ENCODE measurements at regions not wholly inside any gene's neighbourhood (a gene's known extent, or its start where the extent isn't known, plus 50 kb on each side); places are given as distances from the start of the nearest gene placed in this dataset.
"Not testable (repeated sequence)": the region's sequence is repeated elsewhere in the genome, so short reads cannot be mapped to it uniquely, and the experiment has no call there.

DNA sequence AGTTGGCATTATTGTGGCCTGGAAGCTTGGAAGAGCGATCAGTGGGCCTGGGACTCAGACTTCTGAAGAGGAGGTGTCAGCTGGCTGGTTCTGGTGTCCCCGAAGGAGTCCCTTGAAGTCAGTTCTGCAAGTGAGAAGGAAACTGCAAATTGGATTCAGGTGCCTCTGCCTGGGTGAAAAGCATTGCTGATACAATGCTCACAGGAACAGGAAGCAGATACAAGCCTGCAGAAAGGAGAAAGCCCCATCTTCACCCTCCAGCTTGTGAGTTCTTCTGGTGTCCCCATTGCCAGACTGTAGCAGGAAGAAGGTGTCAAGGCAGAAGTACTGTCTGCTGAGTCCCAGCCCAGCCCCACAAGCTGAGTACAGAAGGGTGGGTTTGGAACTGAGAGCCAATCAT is 271.3 kb downstream of the PLOD2 start:
- Mint-ChIP-seq H3K9me3 (peaks cover 0 to 10% (median 3%) of the 10 kb centered on the region in 9 donors), H3K4me3 (no peak overlapping the region), H3K27me3 (no peaks in the 10 kb centered on the region), H3K36me3 (no peaks in the 10 kb centered on the region), H3K4me1 (no peaks in the 10 kb centered on the region), H3K27ac (no peak overlapping the region)
- POLR2A ChIA-PET: no interaction called here
- ATAC-seq (no peak), DNase-seq (no peak)

DNA sequence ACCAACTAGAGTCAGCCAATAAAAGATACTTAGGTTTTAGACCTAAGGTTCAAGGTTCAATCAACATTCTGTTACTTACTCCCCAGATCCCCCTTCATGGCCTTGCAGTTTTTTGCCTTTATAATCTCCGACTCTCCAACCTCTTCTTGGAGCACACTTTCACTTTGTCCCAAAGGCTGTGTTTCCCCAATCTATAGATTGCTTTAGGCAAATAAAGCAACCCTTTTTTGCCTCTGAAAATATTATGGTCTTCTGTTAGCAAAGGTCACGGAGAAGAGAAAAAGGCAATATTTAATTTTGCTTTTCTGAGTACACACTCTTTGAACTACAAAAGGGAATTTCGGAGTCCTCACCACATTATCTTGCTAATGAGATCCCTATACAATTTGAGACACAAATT is 268.1 kb downstream of the PLOD2 start:
- Mint-ChIP-seq H3K9me3 (peaks cover 0 to 10% (median 2%) of the 10 kb centered on the region in 9 donors), H3K4me3 (no peak overlapping the region), H3K27ac (no peak overlapping the region), H3K4me1 (no peaks in the 10 kb centered on the region), H3K27me3 (no peaks in the 10 kb centered on the region), H3K36me3 (no peaks in the 10 kb centered on the region)
- ATAC-seq (no peak), DNase-seq (no peak)
- POLR2A ChIA-PET: no interaction called here

DNA sequence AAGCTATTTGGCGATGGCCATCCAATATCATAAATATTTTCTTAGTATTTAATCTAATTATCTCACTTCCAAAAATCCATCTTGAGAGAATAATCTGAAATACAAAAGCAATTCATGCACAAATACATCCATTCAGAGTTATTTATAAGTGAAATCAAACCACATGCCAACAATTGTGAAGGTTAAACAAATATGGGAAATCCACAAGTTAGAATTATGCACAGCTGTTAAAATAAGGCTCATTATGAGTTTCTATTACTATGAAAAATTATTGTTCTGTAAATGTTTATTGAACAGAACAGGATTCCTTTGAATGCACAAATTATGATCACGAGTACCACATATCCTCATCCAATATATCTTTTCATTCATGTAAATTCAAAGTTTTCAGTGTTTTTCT is 267.7 kb downstream of the PLOD2 start:
- Mint-ChIP-seq H3K4me3 (no peak overlapping the region), H3K27me3 (no peaks in the 10 kb centered on the region), H3K36me3 (no peaks in the 10 kb centered on the region), H3K27ac (no peak overlapping the region), H3K9me3 (peaks cover 0 to 10% (median 2%) of the 10 kb centered on the region in 9 donors), H3K4me1 (no peaks in the 10 kb centered on the region)
- POLR2A ChIA-PET: no interaction called here
- no peak for DNase-seq
- no peak for ATAC-seq

DNA sequence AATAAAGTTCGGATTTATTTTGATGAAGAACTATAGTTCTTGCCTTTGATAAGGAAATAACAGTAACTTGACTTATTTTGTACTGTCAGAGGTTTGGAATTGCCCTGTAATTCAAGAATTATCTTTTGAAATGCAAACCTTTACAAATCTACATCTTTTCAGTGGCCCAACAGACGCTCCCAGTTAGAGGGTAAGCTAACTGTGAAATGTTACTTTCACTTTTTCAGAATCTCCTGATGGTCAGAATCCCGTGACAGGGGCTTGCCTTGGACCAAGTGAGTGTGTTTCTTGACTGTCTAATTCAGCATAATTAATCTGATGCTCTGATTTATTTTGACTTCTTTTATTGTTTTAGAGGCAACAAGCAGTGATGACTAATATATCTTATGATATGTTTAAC is 262.5 kb downstream of the PLOD2 start:
- Mint-ChIP-seq H3K4me3 (no peak overlapping the region), H3K27ac (no peak overlapping the region), H3K36me3 (no peaks in the 10 kb centered on the region), H3K4me1 (no peaks in the 10 kb centered on the region), H3K9me3 (peaks cover 0 to 7% (median 0%) of the 10 kb centered on the region in 9 donors), H3K27me3 (no peaks in the 10 kb centered on the region)
- POLR2A ChIA-PET: no interaction called here
- DNase-seq (no peak), ATAC-seq (no peak)

DNA sequence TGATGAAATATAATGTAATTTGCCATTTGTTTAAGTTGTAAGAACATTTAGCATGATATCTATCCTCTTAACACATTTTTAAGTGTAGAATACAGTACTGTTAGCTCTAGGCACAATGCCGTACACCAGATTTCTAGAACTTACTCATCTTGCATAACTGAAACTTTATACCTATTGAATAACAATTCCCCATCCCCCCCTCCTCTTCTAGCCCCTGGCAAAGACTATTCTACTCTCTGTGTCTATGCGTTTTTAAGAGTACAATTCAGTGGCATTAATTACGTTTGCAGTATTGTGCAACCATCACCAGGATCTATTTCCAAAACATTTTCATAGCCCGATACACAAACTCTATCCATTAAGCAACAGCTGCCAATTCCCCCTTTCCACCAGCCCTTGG is 261.7 kb downstream of the PLOD2 start:
- Mint-ChIP-seq H3K4me3 (no peak overlapping the region), H3K27me3 (no peaks in the 10 kb centered on the region), H3K9me3 (peaks cover 0 to 5% (median 0%) of the 10 kb centered on the region in 9 donors), H3K4me1 (no peaks in the 10 kb centered on the region), H3K27ac (no peak overlapping the region), H3K36me3 (no peaks in the 10 kb centered on the region)
- no peak for DNase-seq
- POLR2A ChIA-PET: no interaction called here
- ATAC-seq: no peak

DNA sequence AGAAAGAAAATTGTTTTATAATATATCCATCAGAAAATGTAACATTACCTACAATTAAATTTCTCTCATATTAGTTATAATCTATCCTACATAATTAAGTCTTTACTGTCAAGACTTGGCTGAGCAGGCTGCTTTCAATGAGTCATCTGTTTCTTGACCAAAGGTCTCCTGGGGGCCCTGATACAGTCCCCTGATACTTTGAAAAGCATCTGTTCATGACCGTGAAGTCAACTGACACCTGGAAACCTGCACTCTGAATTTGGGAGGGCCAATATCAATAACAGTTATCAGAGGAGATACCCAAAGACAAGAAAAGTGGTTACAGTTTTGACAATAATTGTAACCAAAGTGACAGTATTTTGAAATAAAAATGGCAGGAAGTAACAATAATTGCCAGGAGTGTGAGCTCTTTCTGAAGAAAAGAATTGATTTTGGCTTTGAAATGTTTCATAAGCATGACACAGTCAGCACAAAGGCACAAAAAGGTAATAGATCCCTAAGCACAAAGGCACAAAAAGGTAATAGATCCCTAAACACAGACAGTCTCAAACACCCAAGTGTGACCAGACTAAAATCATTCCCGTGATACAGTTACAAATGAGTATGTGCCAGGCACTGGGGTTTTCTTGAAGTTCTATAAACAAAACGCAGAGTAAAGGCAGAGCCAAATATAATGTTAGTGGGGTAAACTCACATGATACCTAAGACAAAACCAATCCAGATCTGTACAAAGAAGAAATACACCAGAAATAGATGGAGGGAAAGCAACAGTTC is 260.7 kb downstream of the PLOD2 start:
- Mint-ChIP-seq H3K4me3 (no peak overlapping the region), H3K27me3 (no peaks in the 10 kb centered on the region), H3K27ac (no peak overlapping the region), H3K36me3 (no peaks in the 10 kb centered on the region), H3K4me1 (no peaks in the 10 kb centered on the region), H3K9me3 (peaks cover 0 to 5% (median 0%) of the 10 kb centered on the region in 9 donors)
- ATAC-seq (no peak), DNase-seq (no peak)
- POLR2A ChIA-PET: no interaction called here

DNA sequence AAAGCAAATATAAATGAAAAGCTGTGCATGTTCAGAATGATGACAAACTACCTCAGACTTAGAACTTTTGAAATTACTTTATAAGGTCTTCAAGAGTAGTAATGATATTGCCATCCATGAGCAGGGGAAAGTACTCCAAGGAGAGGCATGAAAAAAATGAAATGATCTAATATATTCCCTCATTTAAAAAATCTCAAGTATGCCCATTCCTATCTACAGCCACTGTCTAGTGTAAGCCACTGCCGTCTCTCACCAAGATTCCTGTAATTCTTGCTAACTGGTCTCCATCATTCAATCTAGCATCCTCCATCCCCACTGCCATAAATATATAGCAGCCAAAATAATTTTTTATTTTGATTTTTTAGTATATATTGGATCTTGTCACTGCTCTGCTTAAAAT is 258.8 kb downstream of the PLOD2 start:
- H3K36me3 Mint-ChIP-seq: no peaks in the 10 kb centered on the region
- POLR2A ChIA-PET: no interaction called here
- no peaks in the 10 kb centered on the region for H3K4me1 Mint-ChIP-seq
- ATAC-seq (no peak), DNase-seq (no peak)
- H3K9me3 Mint-ChIP-seq: peaks cover 0 to 4% (median 0%) of the 10 kb centered on the region in 9 donors
- no peaks in the 10 kb centered on the region for H3K27me3 Mint-ChIP-seq
- H3K27ac Mint-ChIP-seq: no peak overlapping the region
- H3K4me3 Mint-ChIP-seq: no peak overlapping the region

DNA sequence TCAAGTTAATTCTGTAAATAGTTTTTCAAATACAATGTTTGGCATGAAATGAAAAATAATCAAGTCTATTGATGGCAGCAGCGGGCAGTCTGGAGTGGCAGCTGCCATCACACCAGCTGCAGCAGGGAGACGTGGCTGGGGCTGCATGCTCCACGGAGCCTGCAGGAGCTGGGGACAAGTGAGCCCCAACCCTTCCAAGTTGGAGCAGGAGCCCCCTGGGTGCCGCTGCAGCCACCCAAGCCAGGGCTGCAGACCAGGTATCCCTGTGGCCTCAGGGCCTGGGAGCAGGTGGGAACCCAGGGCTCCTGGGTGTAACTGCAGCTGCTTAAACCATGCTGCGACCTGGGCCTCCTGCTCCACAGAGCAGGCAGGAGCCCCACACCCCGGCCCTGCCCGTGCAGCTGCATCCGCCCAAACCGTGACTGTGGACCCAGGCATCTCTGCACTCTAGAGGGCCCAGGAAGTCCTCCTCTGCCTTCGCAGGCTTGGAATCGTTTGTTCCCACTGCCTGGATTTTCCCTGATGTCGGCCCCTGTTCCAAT is 257.4 kb downstream of the PLOD2 start:
- peaks cover 0 to 4% (median 0%) of the 10 kb centered on the region in 9 donors for H3K9me3 Mint-ChIP-seq
- DNase-seq: no peak
- H3K27me3 Mint-ChIP-seq: no peaks in the 10 kb centered on the region
- no peak for ATAC-seq
- H3K4me1 Mint-ChIP-seq: no peaks in the 10 kb centered on the region
- POLR2A ChIA-PET: no interaction called here
- H3K27ac Mint-ChIP-seq: no peak overlapping the region
- H3K36me3 Mint-ChIP-seq: no peaks in the 10 kb centered on the region
- H3K4me3 Mint-ChIP-seq: no peak overlapping the region

DNA sequence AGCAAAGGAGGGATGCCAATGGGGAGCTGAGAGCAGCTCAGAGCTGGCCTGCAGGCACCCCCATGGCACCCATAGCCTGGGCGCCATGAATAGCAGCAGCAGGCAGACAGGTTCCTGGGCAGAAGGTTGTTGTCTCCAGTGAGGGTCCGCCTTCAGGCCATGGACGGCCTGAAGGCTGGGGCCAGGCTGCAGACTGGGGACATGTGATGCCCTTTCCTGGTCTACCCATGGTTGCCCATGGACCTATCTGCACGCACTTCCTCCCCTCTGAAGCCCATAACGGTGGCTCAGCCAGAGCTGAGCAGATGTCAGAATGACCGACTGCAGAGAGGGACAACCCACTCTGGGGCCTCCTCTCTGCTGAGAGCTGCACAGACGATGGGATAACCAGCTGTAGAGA is 256.8 kb downstream of the PLOD2 start:
- POLR2A ChIA-PET: no interaction called here
- Mint-ChIP-seq H3K9me3 (peaks cover 0 to 4% (median 0%) of the 10 kb centered on the region in 9 donors), H3K27me3 (no peaks in the 10 kb centered on the region), H3K4me1 (no peaks in the 10 kb centered on the region), H3K4me3 (no peak overlapping the region), H3K27ac (no peak overlapping the region), H3K36me3 (no peaks in the 10 kb centered on the region)
- DNase-seq (peak in 1 of 10 donors; percentile 46), ATAC-seq (no peak)

DNA sequence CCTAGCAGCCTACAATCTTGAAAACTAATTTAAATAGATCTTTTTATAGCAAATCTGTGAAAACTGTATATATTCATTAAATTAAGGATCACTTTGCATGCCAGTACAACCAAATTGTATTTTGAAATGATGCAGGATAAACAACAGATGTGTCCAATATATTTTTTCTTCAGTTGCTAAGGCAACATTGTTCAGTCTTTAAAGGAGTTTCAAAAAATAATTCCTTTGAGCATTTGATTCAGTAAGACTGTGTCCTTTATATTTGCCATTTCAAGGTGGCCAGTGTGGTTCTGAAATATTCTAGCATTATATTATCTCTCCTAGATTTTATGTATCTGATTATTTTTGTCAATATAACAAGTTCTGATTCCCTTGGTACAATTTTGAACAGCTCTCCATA is 254.7 kb downstream of the PLOD2 start:
- ATAC-seq: no peak
- Mint-ChIP-seq H3K4me3 (no peak overlapping the region), H3K27me3 (no peaks in the 10 kb centered on the region), H3K9me3 (peaks cover 0 to 5% (median 0%) of the 10 kb centered on the region in 9 donors), H3K4me1 (no peaks in the 10 kb centered on the region), H3K27ac (no peak overlapping the region), H3K36me3 (no peaks in the 10 kb centered on the region)
- POLR2A ChIA-PET: no interaction called here
- no peak for DNase-seq

DNA sequence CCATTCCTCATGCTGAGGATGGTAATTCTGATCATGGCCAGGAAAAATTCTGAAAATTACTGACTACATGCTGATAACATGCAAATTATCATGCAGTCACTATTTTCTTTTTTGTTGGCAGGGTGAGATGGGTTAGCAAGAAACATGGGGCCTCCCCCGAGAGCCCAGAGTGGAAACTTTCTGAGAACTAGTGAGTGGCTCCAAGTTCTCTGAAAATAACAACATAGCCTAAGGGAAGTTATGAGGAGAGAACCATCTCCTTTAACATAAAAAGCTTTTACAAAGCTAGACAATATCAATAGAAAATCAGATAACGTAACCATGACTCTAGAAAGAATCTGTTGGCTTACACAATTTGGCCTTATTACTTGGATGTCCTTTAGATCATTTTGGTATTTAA is 254.2 kb downstream of the PLOD2 start:
- Mint-ChIP-seq H3K27ac (no peak overlapping the region), H3K27me3 (no peaks in the 10 kb centered on the region), H3K36me3 (no peaks in the 10 kb centered on the region), H3K4me1 (no peaks in the 10 kb centered on the region), H3K9me3 (peaks cover 0 to 5% (median 0%) of the 10 kb centered on the region in 9 donors), H3K4me3 (no peak overlapping the region)
- POLR2A ChIA-PET: no interaction called here
- ATAC-seq: no peak
- no peak for DNase-seq

DNA sequence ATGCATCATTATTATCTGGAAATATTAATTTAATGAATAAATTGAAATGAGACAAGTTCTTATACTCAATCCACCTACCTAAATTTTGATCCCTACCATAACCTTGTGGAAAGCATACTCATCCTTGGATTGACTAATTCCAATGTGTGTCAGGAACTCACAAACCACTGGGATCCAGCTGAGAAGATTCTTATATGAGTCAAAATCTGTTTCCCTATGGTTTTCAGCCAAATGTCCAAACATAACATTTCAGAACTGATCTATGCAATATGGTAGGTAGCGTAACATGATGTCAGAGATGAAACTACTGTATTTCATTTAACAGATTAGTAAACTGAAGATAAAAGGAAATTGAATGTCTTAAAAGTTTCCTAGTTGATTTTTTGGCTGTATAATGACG is 250.0 kb downstream of the PLOD2 start:
- Mint-ChIP-seq H3K9me3 (peaks cover 0 to 17% (median 3%) of the 10 kb centered on the region in 9 donors), H3K4me3 (no peak overlapping the region), H3K4me1 (no peaks in the 10 kb centered on the region), H3K36me3 (no peaks in the 10 kb centered on the region), H3K27ac (no peak overlapping the region), H3K27me3 (no peaks in the 10 kb centered on the region)
- POLR2A ChIA-PET: no interaction called here
- no peak for DNase-seq
- ATAC-seq: no peak

DNA sequence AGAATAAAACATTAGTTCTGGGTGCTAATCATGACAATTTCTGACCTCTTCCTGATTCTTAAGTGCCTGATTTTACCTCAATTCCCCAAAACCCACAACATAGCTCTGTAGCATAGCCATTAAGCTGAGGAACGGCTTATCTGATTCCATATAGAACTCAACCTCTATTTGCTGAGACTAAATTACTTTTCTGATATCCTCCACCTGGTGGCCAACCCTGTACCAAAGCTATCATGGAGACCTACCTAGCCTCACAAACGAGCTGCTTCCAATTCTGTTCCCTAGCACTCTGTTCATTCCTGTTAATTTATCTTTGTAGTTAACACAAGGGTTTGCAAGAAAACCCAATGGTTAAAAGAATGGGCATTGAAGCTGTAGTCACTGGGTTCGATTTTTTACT is 245.2 kb downstream of the PLOD2 start:
- DNase-seq (no peak), ATAC-seq (no peak)
- H3K27me3 Mint-ChIP-seq: peaks cover 0 to 3% (median 0%) of the 10 kb centered on the region in 5 donors
- no peaks in the 10 kb centered on the region for H3K4me1 Mint-ChIP-seq
- no peak overlapping the region for H3K4me3 Mint-ChIP-seq
- no peak overlapping the region for H3K27ac Mint-ChIP-seq
- H3K36me3 Mint-ChIP-seq: no peaks in the 10 kb centered on the region
- H3K9me3 Mint-ChIP-seq: peaks cover 2 to 25% (median 10%) of the 10 kb centered on the region in 9 donors
- POLR2A ChIA-PET: no interaction called here

DNA sequence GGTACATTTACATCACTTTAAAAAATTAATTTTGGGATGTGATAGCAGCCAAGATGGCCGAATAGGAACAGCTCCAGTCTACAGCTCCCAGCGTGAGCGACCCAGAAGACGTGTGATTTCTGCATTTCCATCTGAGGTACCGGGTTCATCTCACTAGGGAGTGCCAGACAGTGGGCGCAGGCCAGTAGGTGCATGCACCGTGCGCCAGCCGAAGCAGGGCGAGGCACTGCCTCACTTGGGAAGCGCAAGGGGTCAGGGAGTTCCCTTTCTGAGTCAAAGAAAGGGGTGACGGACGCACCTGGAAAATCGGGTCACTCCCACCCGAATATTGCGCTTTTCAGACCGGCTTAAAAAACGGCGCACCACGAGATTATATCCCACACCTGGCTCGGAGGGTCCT is 233.2 kb downstream of the PLOD2 start:
- H3K27ac Mint-ChIP-seq, ATAC-seq, H3K27me3 Mint-ChIP-seq, H3K36me3 Mint-ChIP-seq, DNase-seq, H3K4me1 Mint-ChIP-seq, POLR2A ChIA-PET, H3K4me3 Mint-ChIP-seq: not testable (repeated sequence)
- H3K9me3 Mint-ChIP-seq: peaks cover 0 to 16% (median 10%) of the 10 kb centered on the region in 9 donors

All from naive thymus-derived CD8-positive, alpha-beta T cell (primary cell).